Tibial artery (tissue), 4 donors: ENCODE measurements at regions not wholly inside any gene's neighbourhood (a gene's known extent, or its start where the extent isn't known, plus 50 kb on each side); places are given as distances from the start of the nearest gene placed in this dataset.
"Not testable (repeated sequence)": the region's sequence is repeated elsewhere in the genome, so short reads cannot be mapped to it uniquely, and the experiment has no call there.

Experiments
- DNase-seq, 2 donors: peaks; one replicate each; pipeline ENCODE4 v3.0.0-alpha.2; 2019
- H3K27ac ChIP-seq, 2 donors: fragments of 200-600 bp; sonication (generic) in 1 of 2; 1 replicate in 1 of 2; 2 replicates in 1 of 2; pipeline ENCODE4 v1.5.1; 2018 to 2019; ENCODE audit warnings: mild to moderate bottlenecking in 1 of 2
- H3K27me3 ChIP-seq, 2 donors: fragments of 200-600 bp; sonication (generic) in 1 of 2; one replicate each; pipeline versions ENCODE4 v1.5.1 to v1.6.0; 2016 to 2019
- H3K36me3 ChIP-seq, 3 donors: fragments of 200-600 bp; sonication (generic) in 2 of 3; one replicate each; pipeline ENCODE4 v1.5.1; 2016 to 2019; ENCODE audit warnings: mild to moderate bottlenecking in 2 of 3
- H3K4me1 ChIP-seq, 4 donors: fragments of 200-600 bp; sonication (generic) in 2 of 4; 1 replicate in 3 of 4; 2 replicates in 1 of 4; pipeline ENCODE4 v1.5.1; 2016 to 2019
- H3K4me3 ChIP-seq, 2 donors: fragments of 200-600 bp; sonication (generic) in 1 of 2; 1 replicate in 1 of 2; 2 replicates in 1 of 2; pipeline ENCODE4 v1.5.1; 2018 to 2019; ENCODE audit warnings: mild to moderate bottlenecking in 2 of 2
- H3K9me3 ChIP-seq, 3 donors: fragments of 200-600 bp; sonication (generic) in 1 of 3; one replicate each; pipeline ENCODE4 v1.5.1; 2016 to 2019
- intact Hi-C: fragments of 100-400 bp; cut with DNase I; formaldehyde crosslinking; loops from one replicate; pipeline ENCODE4 v1.15.0; 2023; ENCODE audit warnings: low total_unique reads
- TF ChIP-seq, protein P1 (sequence below), 2 experiments: fragments of 200-600 bp in 1 of 2; fragments of 450-650 bp in 1 of 2; IDR thresholded peaks; one replicate each; pipeline ENCODE4 v1.5.1; 2017 to 2019; ENCODE audit warnings: antibody characterized with exemption in 2 of 2, mild to moderate bottlenecking in 1 of 2, moderate library complexity in 1 of 2

DNA sequence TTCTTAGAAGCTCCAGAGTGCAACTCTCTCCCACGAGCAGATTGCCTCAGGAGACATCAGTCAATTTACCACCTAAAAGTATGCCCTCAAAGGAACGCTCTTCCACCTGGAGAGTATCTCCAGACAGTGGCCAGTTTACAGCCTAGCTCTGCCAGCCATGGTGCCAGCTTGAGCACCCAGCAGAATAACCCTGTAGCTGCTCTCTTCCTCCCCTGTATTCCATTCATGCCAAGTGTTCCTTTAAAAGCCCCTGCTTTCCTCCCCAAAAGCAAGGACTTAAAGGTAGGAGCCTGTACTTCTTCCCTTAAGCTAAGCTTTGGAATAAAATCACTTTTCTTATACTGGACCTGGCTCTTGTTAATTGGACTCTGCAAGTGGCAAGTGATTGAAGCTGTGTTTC is 245.4 kb upstream of the TMEM132C start:
- Histone ChIP-seq H3K9me3 (no peaks in the 10 kb centered on the region), H3K27ac (no peak overlapping the region), H3K4me1 (no peaks in the 10 kb centered on the region), H3K4me3 (no peak overlapping the region), H3K27me3 (no peaks in the 10 kb centered on the region), H3K36me3 (no peaks in the 10 kb centered on the region)
- no peak for DNase-seq
- intact Hi-C loops = no loop called here
- TF ChIP-seq, protein P1, sequence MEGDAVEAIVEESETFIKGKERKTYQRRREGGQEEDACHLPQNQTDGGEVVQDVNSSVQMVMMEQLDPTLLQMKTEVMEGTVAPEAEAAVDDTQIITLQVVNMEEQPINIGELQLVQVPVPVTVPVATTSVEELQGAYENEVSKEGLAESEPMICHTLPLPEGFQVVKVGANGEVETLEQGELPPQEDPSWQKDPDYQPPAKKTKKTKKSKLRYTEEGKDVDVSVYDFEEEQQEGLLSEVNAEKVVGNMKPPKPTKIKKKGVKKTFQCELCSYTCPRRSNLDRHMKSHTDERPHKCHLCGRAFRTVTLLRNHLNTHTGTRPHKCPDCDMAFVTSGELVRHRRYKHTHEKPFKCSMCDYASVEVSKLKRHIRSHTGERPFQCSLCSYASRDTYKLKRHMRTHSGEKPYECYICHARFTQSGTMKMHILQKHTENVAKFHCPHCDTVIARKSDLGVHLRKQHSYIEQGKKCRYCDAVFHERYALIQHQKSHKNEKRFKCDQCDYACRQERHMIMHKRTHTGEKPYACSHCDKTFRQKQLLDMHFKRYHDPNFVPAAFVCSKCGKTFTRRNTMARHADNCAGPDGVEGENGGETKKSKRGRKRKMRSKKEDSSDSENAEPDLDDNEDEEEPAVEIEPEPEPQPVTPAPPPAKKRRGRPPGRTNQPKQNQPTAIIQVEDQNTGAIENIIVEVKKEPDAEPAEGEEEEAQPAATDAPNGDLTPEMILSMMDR (IDR thresholded peaks at IDR 0.05) = no peak

DNA sequence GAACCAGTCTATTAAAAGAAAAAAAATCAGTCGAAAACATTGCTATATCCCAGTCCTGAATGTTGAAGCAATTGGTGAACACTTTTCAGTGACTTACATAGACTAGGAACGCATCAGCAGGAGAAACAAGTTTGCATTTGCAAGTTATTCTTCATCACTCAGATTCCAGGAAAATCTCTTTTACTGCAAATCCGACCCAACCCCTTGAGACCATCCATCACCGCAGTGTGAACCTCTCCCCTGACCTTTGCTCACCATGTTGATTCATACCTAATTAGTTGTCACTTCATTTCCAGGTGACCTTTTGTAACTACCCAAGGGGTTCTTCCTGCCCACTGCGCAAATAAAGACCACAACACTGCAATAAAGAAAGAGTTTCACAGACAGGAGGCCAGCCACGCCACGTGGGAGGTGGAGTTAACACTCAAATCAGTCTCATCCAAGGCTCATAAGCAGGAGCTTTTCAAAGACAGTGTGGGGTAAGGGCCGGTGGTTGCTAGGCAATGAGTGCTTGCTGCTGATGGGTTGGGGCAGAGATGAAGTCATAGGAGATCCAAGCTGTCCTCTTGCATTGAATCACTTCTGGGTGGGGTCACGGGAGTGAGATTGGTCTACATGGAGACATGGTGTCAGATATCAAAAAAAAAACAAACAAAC is 241.3 kb upstream of the TMEM132C start:
- DNase-seq = no peak
- TF ChIP-seq, protein P1 (IDR thresholded peaks at IDR 0.05) = no peak
- intact Hi-C loops = no loop called here
- Histone ChIP-seq H3K9me3 (no peaks in the 10 kb centered on the region), H3K27ac (no peak overlapping the region), H3K4me3 (no peak overlapping the region), H3K4me1 (no peaks in the 10 kb centered on the region), H3K27me3 (no peaks in the 10 kb centered on the region), H3K36me3 (no peaks in the 10 kb centered on the region)

- H3K4me3 ChIP-seq = no peak overlapping the region
- H3K27ac ChIP-seq = no peak overlapping the region
- no peaks in the 10 kb centered on the region for H3K4me1 ChIP-seq
- H3K27me3 ChIP-seq = no peaks in the 10 kb centered on the region
- H3K9me3 ChIP-seq = no peaks in the 10 kb centered on the region
- TF ChIP-seq, protein P1 (IDR thresholded peaks at IDR 0.05) = no peak
- intact Hi-C loops = no loop called here
- no peaks in the 10 kb centered on the region for H3K36me3 ChIP-seq
- no peak for DNase-seq
Observed at GRCh38 chr12:128026696-128027574, 240.0 kb upstream of the TMEM132C start.

DNA sequence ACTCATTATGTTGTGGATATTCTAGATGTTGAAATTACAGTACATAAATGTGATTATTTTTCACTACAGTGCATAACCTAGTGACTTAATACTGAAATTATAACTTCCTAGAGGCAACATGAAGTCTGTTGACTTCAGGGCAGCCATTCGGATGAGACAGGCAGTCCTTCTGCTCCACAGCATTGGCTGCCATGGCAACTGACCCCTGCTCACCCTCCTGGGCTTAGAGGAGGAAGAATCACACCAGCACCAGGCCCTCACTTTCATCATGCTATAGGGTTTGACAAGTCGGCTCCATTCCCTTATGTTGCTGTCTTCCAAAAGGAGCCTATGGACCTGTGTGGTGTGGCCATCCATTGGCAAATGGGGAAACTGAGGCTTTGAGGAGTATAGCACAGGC is 233.5 kb upstream of the TMEM132C start:
- H3K27me3 ChIP-seq = no peaks in the 10 kb centered on the region
- H3K36me3 ChIP-seq = no peaks in the 10 kb centered on the region
- intact Hi-C loops = no loop called here
- DNase-seq = no peak
- no peak overlapping the region for H3K4me3 ChIP-seq
- TF ChIP-seq, protein P1 (IDR thresholded peaks at IDR 0.05) = no peak
- H3K27ac ChIP-seq = no peak overlapping the region
- H3K4me1 ChIP-seq = no peaks in the 10 kb centered on the region
- no peaks in the 10 kb centered on the region for H3K9me3 ChIP-seq

DNA sequence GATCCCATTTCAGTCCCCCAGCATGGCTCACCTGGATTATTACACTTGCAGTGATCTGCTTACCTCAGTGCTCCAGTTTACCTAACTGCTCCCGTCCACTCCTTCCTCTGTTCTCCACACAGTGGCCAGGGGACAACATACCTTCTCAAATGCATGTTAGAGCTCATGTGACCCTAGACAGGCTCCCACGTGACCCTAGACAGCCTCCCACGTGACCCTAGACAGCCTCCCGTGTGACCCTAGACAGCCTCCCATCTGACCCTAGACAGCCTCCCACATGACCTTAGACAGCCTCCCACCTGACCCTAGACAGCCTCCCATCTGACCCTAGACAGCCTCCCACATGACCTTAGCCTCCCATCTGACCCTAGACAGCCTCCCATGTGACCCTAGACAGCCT is 226.0 kb upstream of the TMEM132C start:
- no peak overlapping the region for H3K4me3 ChIP-seq
- H3K27me3 ChIP-seq = no peaks in the 10 kb centered on the region
- H3K36me3 ChIP-seq = no peaks in the 10 kb centered on the region
- H3K27ac ChIP-seq = no peak overlapping the region
- TF ChIP-seq, protein P1 (IDR thresholded peaks at IDR 0.05) = no peak
- H3K4me1 ChIP-seq = no peaks in the 10 kb centered on the region
- intact Hi-C loops = no loop called here
- H3K9me3 ChIP-seq = no peaks in the 10 kb centered on the region
- no peak for DNase-seq

- DNase-seq, H3K9me3 ChIP-seq, H3K27me3 ChIP-seq, H3K36me3 ChIP-seq, H3K4me3 ChIP-seq, H3K4me1 ChIP-seq, intact Hi-C loops, H3K27ac ChIP-seq: not testable (repeated sequence)
Observed at GRCh38 chr12:128042283-128042682, 224.7 kb upstream of the TMEM132C start.
